ENCODE measurements at regions not wholly inside any gene's neighbourhood (a gene's known extent, or its start where the extent isn't known, plus 50 kb on each side); places are given as distances from the start of the nearest gene placed in this dataset.
"Not testable (repeated sequence)": the region's sequence is repeated elsewhere in the genome, so short reads cannot be mapped to it uniquely, and the experiment has no call there.

GRCh38 chr1:273772-274171 is 177.7 kb downstream of the OR4F29 start:
- not testable (repeated sequence) for H3K9me3 Mint-ChIP-seq; H3K4me3 Mint-ChIP-seq; ATAC-seq (replicated peaks in 1 of 2); H3K4me1 Mint-ChIP-seq (ENCODE audit: low read depth); H3K27ac Mint-ChIP-seq; H3K36me3 Mint-ChIP-seq (ENCODE audit: insufficient read depth in 2 of 2); DNase-seq; H3K27me3 Mint-ChIP-seq (ENCODE audit: low read depth)

DNA sequence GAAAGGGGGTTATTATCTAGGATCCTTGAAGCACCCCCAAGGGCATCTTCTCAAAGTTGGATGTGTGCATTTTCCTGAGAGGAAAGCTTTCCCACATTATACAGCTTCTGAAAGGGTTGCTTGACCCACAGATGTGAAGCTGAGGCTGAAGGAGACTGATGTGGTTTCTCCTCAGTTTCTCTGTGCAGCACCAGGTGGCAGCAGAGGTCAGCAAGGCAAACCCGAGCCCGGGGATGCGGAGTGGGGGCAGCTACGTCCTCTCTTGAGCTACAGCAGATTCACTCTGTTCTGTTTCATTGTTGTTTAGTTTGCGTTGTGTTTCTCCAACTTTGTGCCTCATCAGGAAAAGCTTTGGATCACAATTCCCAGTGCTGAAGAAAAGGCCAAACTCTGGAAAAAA is 183.7 kb downstream of the OR4F29 start:
- not testable (repeated sequence) for ATAC-seq (replicated peaks in 1 of 2); H3K4me3 Mint-ChIP-seq; H3K9me3 Mint-ChIP-seq; H3K36me3 Mint-ChIP-seq (ENCODE audit: insufficient read depth in 2 of 2); H3K27ac Mint-ChIP-seq; H3K4me1 Mint-ChIP-seq (ENCODE audit: low read depth); H3K27me3 Mint-ChIP-seq (ENCODE audit: low read depth)
- peak; percentile 80 to 81 for DNase-seq

Data from activated T-cell treated with anti-CD3 and anti-CD28 coated beads, Interleukin-2, amount 50 U/mL, for 72 hours (primary cell).